ENCODE measurements at regions not wholly inside any gene's neighbourhood (a gene's known extent, or its start where the extent isn't known, plus 50 kb on each side); places are given as distances from the start of the nearest gene placed in this dataset.

- no peak for TF ChIP-seq CTCF (conservative IDR thresholded peaks at IDR 0.05; ENCODE audit: low read depth)
- POLR2A ChIA-PET (ENCODE audit: low non-redundant PET): no interaction called here
- CTCF ChIA-PET: no interaction called here
These were observed 88.8 kb upstream of the PLS3 start for GRCh38 chrX:115472131-115472530.

GRCh38 chrX:115486510-115486909 lies 74.5 kb upstream of the PLS3 start:
- POLR2A ChIA-PET (ENCODE audit: low non-redundant PET): no interaction called here
- CTCF ChIA-PET: no interaction called here
- no peak overlapping the region for H3K27ac ChIP-seq
- TF ChIP-seq CTCF (conservative IDR thresholded peaks at IDR 0.05; ENCODE audit: low read depth): no peak
- no peak for DNase-seq (ENCODE audit: low spot score)

More at GRCh38 chrX:115472131-115472530, 88.8 kb upstream of the PLS3 start:
- no peak for DNase-seq (ENCODE audit: low spot score)
- H3K27ac ChIP-seq: no peak overlapping the region

DNA sequence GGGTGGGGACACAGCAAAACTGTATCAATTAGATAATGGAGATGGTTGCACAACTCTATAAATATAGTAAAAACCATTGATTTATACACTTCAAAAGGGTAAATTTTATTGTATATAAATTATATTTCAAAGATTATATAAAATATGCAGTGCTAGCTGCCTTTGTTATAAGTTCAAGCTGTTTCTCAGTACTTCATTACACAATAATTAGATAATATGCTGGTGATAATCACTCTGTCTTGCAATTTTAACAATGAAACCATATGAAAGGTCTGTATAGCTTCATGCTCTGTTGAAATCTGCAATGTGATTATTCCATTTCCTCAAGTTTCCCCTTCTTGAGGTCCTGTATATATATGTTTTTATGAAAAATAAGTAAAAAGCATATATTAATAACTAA lies 73.4 kb upstream of the PLS3 start:
- no peak for TF ChIP-seq CTCF (conservative IDR thresholded peaks at IDR 0.05; ENCODE audit: low read depth)
- no peak overlapping the region for H3K27ac ChIP-seq
- POLR2A ChIA-PET (ENCODE audit: low non-redundant PET): no interaction called here

GRCh38 chrX:115490814-115491213 lies 70.2 kb upstream of the PLS3 start:
- CTCF ChIA-PET: no interaction called here
- POLR2A ChIA-PET (ENCODE audit: low non-redundant PET): no interaction called here
- no peak for DNase-seq (ENCODE audit: low spot score)
- H3K27ac ChIP-seq: no peak overlapping the region
- no peak for TF ChIP-seq CTCF (conservative IDR thresholded peaks at IDR 0.05; ENCODE audit: low read depth)

More for the DNA sequence above, 73.4 kb upstream of the PLS3 start:
- DNase-seq (ENCODE audit: low spot score): no peak
- CTCF ChIA-PET: no interaction called here

GRCh38 chrX:115491766-115492165 lies 69.2 kb upstream of the PLS3 start:
- no peak for TF ChIP-seq CTCF (conservative IDR thresholded peaks at IDR 0.05; ENCODE audit: low read depth)
- ChIA-PET CTCF (no interaction called here), POLR2A (ENCODE audit: low non-redundant PET) (no interaction called here)
- no peak for DNase-seq (ENCODE audit: low spot score)
- H3K27ac ChIP-seq: no peak overlapping the region

DNA sequence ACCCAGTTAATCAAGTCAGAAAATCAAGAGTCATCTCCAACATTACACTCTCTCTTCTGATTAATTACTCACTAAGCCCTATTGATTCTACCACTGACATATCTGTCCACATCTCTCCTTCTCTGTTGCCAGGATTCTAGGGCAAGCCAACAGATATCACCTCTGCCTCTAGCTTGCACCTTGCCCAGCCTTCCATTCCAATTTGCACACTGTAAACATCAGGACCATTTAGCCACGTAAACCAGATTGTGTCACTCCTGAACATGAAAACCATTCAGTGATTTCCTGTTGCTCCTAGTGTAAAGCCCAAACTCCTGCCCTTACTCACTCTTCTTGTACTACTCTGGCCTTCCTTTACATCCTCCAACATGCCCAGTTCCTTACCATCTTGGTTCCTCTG lies 68.0 kb upstream of the PLS3 start:
- no peak overlapping the region for H3K27ac ChIP-seq
- POLR2A ChIA-PET (ENCODE audit: low non-redundant PET): no interaction called here
- DNase-seq (ENCODE audit: low spot score): no peak
- CTCF ChIA-PET: no interaction called here
- no peak for TF ChIP-seq CTCF (conservative IDR thresholded peaks at IDR 0.05; ENCODE audit: low read depth)

DNA sequence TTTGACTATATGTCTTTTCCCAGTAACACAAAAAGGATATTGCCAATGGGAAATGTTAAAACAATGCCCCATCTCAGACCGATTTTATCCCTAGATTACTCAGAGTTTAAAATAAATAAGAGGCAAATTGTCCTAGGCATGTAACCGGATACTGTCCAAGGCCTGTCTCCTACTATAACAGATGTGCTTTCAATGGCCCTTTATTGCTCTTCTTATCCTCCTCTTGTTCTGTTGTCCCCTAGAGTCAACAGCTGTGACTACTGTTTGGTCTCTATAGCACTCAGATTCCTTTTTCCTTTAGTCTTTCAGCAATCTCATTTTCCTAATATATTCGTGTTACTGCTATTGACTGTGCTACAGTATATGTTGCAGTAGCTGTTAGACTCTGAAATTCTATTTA lies 66.8 kb upstream of the PLS3 start:
- no peak overlapping the region for H3K27ac ChIP-seq
- DNase-seq (ENCODE audit: low spot score): no peak
- CTCF ChIA-PET: no interaction called here
- no peak for TF ChIP-seq CTCF (conservative IDR thresholded peaks at IDR 0.05; ENCODE audit: low read depth)
- POLR2A ChIA-PET (ENCODE audit: low non-redundant PET): no interaction called here
